IMR-90 (cell line): ENCODE measurements at regions not wholly inside any gene's neighbourhood (a gene's known extent, or its start where the extent isn't known, plus 50 kb on each side); places are given as distances from the start of the nearest gene placed in this dataset.

Source experiments
- ATAC-seq: fragments of 200-7000 bp; cut with Tn5 transposase; 2 replicates; pipeline ENCODE4 v1.9.1; 2020; ENCODE audit warnings: low read depth, mild to moderate bottlenecking, moderate library complexity
- BruUV-seq: library from RNA; stranded (reverse); fragments of 400-500 nt; replicated peaks from 2 replicates; lab custom pipeline; 2021; lab: Mats Ljungman, UMichigan
- CTCF ChIA-PET: fragments of 300-600 bp; formaldehyde crosslinking; extraction: SDS; loops from one replicate; lab custom pipeline; 2021; ENCODE audit warnings: antibody characterized with exemption; lab: Yijun Ruan, JAX
- POLR2A ChIA-PET: fragments of 300-600 bp; sonication (Branson Sonifier 250); formaldehyde crosslinking; loops from one replicate; lab custom pipeline; 2022; ENCODE audit warnings: antibody characterized with exemption; ENCODE audit not compliant: unreplicated experiment; lab: Charles Lee
- DNase-seq: peaks from one replicate; pipeline ENCODE4 v3.0.0; 2013
- H2AFZ ChIP-seq: replicated peaks from 2 replicates; pipeline ENCODE3; 2013; ENCODE audit warnings: low read length, mild to moderate bottlenecking; ENCODE audit not compliant: poor library complexity
- H2AK5ac ChIP-seq: 2 replicates; pipeline ENCODE4 v1.6.1; 2013; ENCODE audit warnings: low read depth, low read length, inconsistent platforms
- H2AK9ac ChIP-seq: replicated peaks from 2 replicates; pipeline ENCODE3; 2013; ENCODE audit warnings: mild to moderate bottlenecking, low read depth, low read length, moderate library complexity; ENCODE audit not compliant: poor library complexity
- H2BK120ac ChIP-seq: 2 replicates; pipeline ENCODE4 v1.6.1; 2013; ENCODE audit warnings: low read depth, low read length, inconsistent platforms
- H2BK15ac ChIP-seq: 3 replicates; pipeline ENCODE4 v1.6.1; 2013; ENCODE audit warnings: low read depth, low read length, inconsistent platforms
- H2BK20ac ChIP-seq: 2 replicates; pipeline ENCODE4 v1.6.1; 2013; ENCODE audit warnings: low read depth, mild to moderate bottlenecking, inconsistent platforms, low read length, moderate library complexity
- H2BK5ac ChIP-seq: 2 replicates; pipeline ENCODE4 v1.6.1; 2013; ENCODE audit warnings: mild to moderate bottlenecking, low read depth, low read length, inconsistent platforms; ENCODE audit not compliant: poor library complexity, severe bottlenecking
- H3K14ac ChIP-seq: replicated peaks from 2 replicates; pipeline ENCODE4 v1.6.1; 2013; ENCODE audit warnings: low read depth, low read length, inconsistent platforms
- H3K18ac ChIP-seq: 2 replicates; pipeline ENCODE4 v1.6.1; 2013; ENCODE audit warnings: low read depth, low read length, control low read depth
- H3K23ac ChIP-seq: 2 replicates; pipeline ENCODE4 v1.6.1; 2013; ENCODE audit warnings: low read depth, low read length, inconsistent platforms
- H3K27ac ChIP-seq: 2 replicates; pipeline ENCODE4 v1.5.1; 2013; ENCODE audit warnings: mild to moderate bottlenecking, control low read depth, low read length; ENCODE audit not compliant: insufficient read depth
- H3K27me3 ChIP-seq: 2 replicates; pipeline ENCODE4 v1.6.1; 2013; ENCODE audit warnings: low read length; ENCODE audit not compliant: control insufficient read depth, insufficient read depth
- H3K36me3 ChIP-seq: 2 replicates; pipeline ENCODE4 v1.6.1; 2013; ENCODE audit warnings: low read length, mixed read lengths; ENCODE audit not compliant: control insufficient read depth, insufficient read depth
- H3K4ac ChIP-seq: 2 replicates; pipeline ENCODE4 v1.6.1; 2013; ENCODE audit warnings: low read depth, low read length, inconsistent platforms
- H3K4me1 ChIP-seq: 2 replicates; pipeline ENCODE4 v1.6.1; 2013; ENCODE audit warnings: low read length, mixed read lengths; ENCODE audit not compliant: control insufficient read depth, insufficient read depth
- H3K4me2 ChIP-seq: 2 replicates; pipeline ENCODE4 v1.6.1; 2013; ENCODE audit warnings: low read depth, mild to moderate bottlenecking, control low read depth, low read length, moderate library complexity
- H3K4me3 ChIP-seq: 2 replicates; pipeline ENCODE4 v1.5.1; 2013; ENCODE audit warnings: low read depth, mild to moderate bottlenecking, control low read depth, low read length, moderate library complexity; ENCODE audit not compliant: insufficient read depth
- H3K56ac ChIP-seq: 2 replicates; pipeline ENCODE4 v1.6.1; 2013; ENCODE audit warnings: low read length, inconsistent platforms; ENCODE audit not compliant: insufficient read depth; ENCODE audit errors: extremely low read depth
- H3K79me1 ChIP-seq, 2 experiments: 2 replicates each; pipeline ENCODE4 v1.6.1; 2013; ENCODE audit warnings: low read length in 2 of 2, inconsistent platforms in 1 of 2, low read depth in 1 of 2
- H3K9ac ChIP-seq: 2 replicates; pipeline ENCODE4 v1.6.1; 2013; ENCODE audit warnings: low read depth, low read length, control low read depth
- H3K9me1 ChIP-seq: 2 replicates; pipeline ENCODE4 v1.6.1; 2013; ENCODE audit warnings: low read length, inconsistent platforms; ENCODE audit not compliant: insufficient read depth
- H3K9me3 ChIP-seq: 2 replicates; pipeline ENCODE4 v1.6.1; 2013; ENCODE audit warnings: low read length; ENCODE audit not compliant: control insufficient read depth, insufficient read depth
- H4K20me1 ChIP-seq: 2 replicates; pipeline ENCODE4 v1.6.1; 2013; ENCODE audit warnings: low read length, inconsistent platforms; ENCODE audit not compliant: insufficient read depth
- H4K5ac ChIP-seq: 2 replicates; pipeline ENCODE4 v1.6.1; 2013; ENCODE audit warnings: mild to moderate bottlenecking, low read depth, low read length, control low read depth
- H4K8ac ChIP-seq, 2 experiments: 2 replicates each; pipeline ENCODE4 v1.6.1; 2013; ENCODE audit warnings: low read depth in 2 of 2, low read length in 2 of 2, control low read depth in 1 of 2, inconsistent platforms in 1 of 2
- H4K91ac ChIP-seq: 2 replicates; pipeline ENCODE4 v1.6.1; 2013; ENCODE audit warnings: low read depth, low read length, inconsistent platforms; ENCODE audit not compliant: insufficient read depth
- CEBPB ChIP-seq: IDR thresholded peaks from 2 replicates; pipeline ENCODE4 v1.6.1; 2012; ENCODE audit warnings: low read depth, low read length, improper control_type of control experiment
- CHD1 ChIP-seq: IDR thresholded peaks from 2 replicates; pipeline ENCODE4 v1.6.1; 2012; ENCODE audit warnings: low read depth, low read length, improper control_type of control experiment
- MAFK ChIP-seq: IDR thresholded peaks from 2 replicates; pipeline ENCODE4 v1.6.1; 2012; ENCODE audit warnings: low read depth, low read length, improper control_type of control experiment
- RCOR1 ChIP-seq: IDR thresholded peaks from 2 replicates; pipeline ENCODE4 v1.6.1; 2012; ENCODE audit warnings: mild to moderate bottlenecking, low read length, improper control_type of control experiment; ENCODE audit not compliant: insufficient replicate concordance
- RFX5 ChIP-seq: IDR thresholded peaks from 2 replicates; pipeline ENCODE4 v1.8.0; 2012; ENCODE audit warnings: low read depth, mild to moderate bottlenecking, low read length, moderate library complexity
- SMC3 ChIP-seq: fragments of 150-350 bp; IDR thresholded peaks from 2 replicates; pipeline ENCODE4 v1.6.1; 2016; ENCODE audit warnings: low read depth, mild to moderate bottlenecking, antibody characterized with exemption, low read length, moderate library complexity
- WGBS, 2 experiments: methylation state at CpG; one replicate each; pipeline versions ENCODE4 v1.1.5 to v1.1.7; 2013; ENCODE audit warnings: missing lambda C conversion rate in 2 of 2; ENCODE audit not compliant: insufficient read length in 1 of 2; ENCODE audit errors: extremely low coverage in 2 of 2; 5-methylcytosine and 5-hydroxymethylcytosine counted together
- dilution Hi-C: fragments of 300-500 bp; cut with HindIII; formaldehyde crosslinking; loops from one replicate; pipeline ENCODE4 v1.14.3; 2018; ENCODE audit warnings: low sequenced_read_pairs; ENCODE audit not compliant: unreplicated experiment
- in situ Hi-C: fragments of 300-500 bp; cut with MboI; formaldehyde crosslinking; loops from 3 replicates; pipeline ENCODE4 v1.14.3; 2019; ENCODE audit warnings: low sequenced_read_pairs, inconsistent platforms, mixed read lengths
- intact Hi-C: fragments of 100-400 bp; cut with micrococcal nuclease; formaldehyde crosslinking; loops from 2 replicates; pipeline ENCODE4 v1.10.0; 2022
- TF ChIP-seq, protein P1 (sequence below): fragments of 150-350 bp; IDR thresholded peaks from 2 replicates; pipeline ENCODE4 v1.6.1; 2017; ENCODE audit warnings: mild to moderate bottlenecking, antibody characterized with exemption, low read length, low read depth
- TF ChIP-seq, protein P2 (sequence below): conservative IDR thresholded peaks from 2 replicates; pipeline ENCODE4 v1.5.1; 2012; ENCODE audit warnings: mild to moderate bottlenecking, low read depth, low read length, improper control_type of control experiment
- TF ChIP-seq, protein P3 (sequence below): fragments of 150-350 bp; IDR thresholded peaks from 2 replicates; pipeline ENCODE4 v1.6.1; 2016; ENCODE audit warnings: low read depth, mild to moderate bottlenecking, low read length, moderate library complexity, borderline replicate concordance

DNA sequence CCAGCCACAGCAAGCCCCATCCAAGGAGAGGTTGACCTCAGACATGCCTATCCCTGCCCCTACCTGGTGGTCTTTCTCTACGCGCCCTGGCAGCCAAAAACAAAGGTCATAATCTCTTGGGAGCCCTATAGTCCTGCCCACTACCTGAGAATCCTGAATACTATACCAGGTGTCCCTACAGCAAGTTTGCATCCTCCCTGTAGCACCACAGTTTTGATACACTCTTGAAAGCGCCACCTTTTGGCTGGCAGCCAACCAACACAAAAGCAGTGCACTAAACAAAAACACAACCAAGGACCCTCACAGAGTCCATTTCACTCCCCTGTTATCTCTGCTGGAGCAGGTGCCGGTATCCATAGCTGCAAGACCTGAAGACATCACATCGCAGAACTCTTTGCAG is 523.8 kb upstream of the CPEB2 start:
- WGBS, 2 experiments: no CpG with 5 or more reads among the region's 5 CpGs
- no peak overlapping the region for H3K4me3 ChIP-seq
- no TSS peak for BruUV-seq
- H3K4ac ChIP-seq: no peak overlapping the region
- H3K56ac ChIP-seq: no peak overlapping the region
- H2BK120ac ChIP-seq: no peak overlapping the region
- ChIA-PET POLR2A (no interaction called here), CTCF (no interaction called here)
- H3K27ac ChIP-seq: no peak overlapping the region
- H3K23ac ChIP-seq: no peak overlapping the region
- no peak overlapping the region for H3K14ac ChIP-seq
- no peaks in the 10 kb centered on the region for H3K36me3 ChIP-seq
- H2AK5ac ChIP-seq: no peak overlapping the region
- TF ChIP-seq RFX5 (no peak), SMC3 (no peak), CHD1 (no peak), CEBPB (no peak), MAFK (no peak), RCOR1 (no peak)
- TF ChIP-seq, protein P1, sequence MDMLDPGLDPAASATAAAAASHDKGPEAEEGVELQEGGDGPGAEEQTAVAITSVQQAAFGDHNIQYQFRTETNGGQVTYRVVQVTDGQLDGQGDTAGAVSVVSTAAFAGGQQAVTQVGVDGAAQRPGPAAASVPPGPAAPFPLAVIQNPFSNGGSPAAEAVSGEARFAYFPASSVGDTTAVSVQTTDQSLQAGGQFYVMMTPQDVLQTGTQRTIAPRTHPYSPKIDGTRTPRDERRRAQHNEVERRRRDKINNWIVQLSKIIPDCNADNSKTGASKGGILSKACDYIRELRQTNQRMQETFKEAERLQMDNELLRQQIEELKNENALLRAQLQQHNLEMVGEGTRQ: no peak
- TF ChIP-seq, protein P2, sequence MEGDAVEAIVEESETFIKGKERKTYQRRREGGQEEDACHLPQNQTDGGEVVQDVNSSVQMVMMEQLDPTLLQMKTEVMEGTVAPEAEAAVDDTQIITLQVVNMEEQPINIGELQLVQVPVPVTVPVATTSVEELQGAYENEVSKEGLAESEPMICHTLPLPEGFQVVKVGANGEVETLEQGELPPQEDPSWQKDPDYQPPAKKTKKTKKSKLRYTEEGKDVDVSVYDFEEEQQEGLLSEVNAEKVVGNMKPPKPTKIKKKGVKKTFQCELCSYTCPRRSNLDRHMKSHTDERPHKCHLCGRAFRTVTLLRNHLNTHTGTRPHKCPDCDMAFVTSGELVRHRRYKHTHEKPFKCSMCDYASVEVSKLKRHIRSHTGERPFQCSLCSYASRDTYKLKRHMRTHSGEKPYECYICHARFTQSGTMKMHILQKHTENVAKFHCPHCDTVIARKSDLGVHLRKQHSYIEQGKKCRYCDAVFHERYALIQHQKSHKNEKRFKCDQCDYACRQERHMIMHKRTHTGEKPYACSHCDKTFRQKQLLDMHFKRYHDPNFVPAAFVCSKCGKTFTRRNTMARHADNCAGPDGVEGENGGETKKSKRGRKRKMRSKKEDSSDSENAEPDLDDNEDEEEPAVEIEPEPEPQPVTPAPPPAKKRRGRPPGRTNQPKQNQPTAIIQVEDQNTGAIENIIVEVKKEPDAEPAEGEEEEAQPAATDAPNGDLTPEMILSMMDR: no peak
- TF ChIP-seq, protein P3, sequence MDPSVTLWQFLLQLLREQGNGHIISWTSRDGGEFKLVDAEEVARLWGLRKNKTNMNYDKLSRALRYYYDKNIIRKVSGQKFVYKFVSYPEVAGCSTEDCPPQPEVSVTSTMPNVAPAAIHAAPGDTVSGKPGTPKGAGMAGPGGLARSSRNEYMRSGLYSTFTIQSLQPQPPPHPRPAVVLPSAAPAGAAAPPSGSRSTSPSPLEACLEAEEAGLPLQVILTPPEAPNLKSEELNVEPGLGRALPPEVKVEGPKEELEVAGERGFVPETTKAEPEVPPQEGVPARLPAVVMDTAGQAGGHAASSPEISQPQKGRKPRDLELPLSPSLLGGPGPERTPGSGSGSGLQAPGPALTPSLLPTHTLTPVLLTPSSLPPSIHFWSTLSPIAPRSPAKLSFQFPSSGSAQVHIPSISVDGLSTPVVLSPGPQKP: no peak
- no peaks in the 10 kb centered on the region for H3K79me1 ChIP-seq
- DNase-seq: no peak
- no peak overlapping the region for H4K5ac ChIP-seq
- in situ Hi-C loops: no loop called here
- no peak overlapping the region for H2BK15ac ChIP-seq
- H2AK9ac ChIP-seq: no peak overlapping the region
- H3K27me3 ChIP-seq: no peaks in the 10 kb centered on the region
- no peak overlapping the region for H4K91ac ChIP-seq
- H3K18ac ChIP-seq: no peak overlapping the region
- H3K4me1 ChIP-seq: no peaks in the 10 kb centered on the region
- H2BK20ac ChIP-seq: no peak overlapping the region
- no peaks in the 10 kb centered on the region for H3K9me3 ChIP-seq
- dilution Hi-C loops: no loop called here
- intact Hi-C loops: no loop called here
- H3K9ac ChIP-seq: no peak overlapping the region
- no peak overlapping the region for H4K8ac ChIP-seq
- no peak overlapping the region for H2BK5ac ChIP-seq
- H4K20me1 ChIP-seq: no peaks in the 10 kb centered on the region
- H2AFZ ChIP-seq: no peak overlapping the region
- no peak overlapping the region for H3K4me2 ChIP-seq
- no peak for ATAC-seq
- H3K9me1 ChIP-seq: no peaks in the 10 kb centered on the region
